Bronchial epithelial cell (primary cell): ENCODE measurements at regions not wholly inside any gene's neighbourhood (a gene's known extent, or its start where the extent isn't known, plus 50 kb on each side); places are given as distances from the start of the nearest gene placed in this dataset.
A peak's percentile ranks its signal among the peaks of the same experiment; 100 is the strongest.
"Not testable (repeated sequence)": the region's sequence is repeated elsewhere in the genome, so short reads cannot be mapped to it uniquely, and the experiment has no call there.

ENCODE experiments used
- DNase-seq: peaks from one replicate; pipeline ENCODE4 v3.0.0-alpha.2; 2010; ENCODE audit warnings: low read depth
- FAIRE-seq: peaks from 2 replicates; lab custom pipeline; 2011; peaks lifted over from hg19 to GRCh38; lab: Jason Lieb, UNC
- H3K27me3 ChIP-seq: 2 replicates; pipeline ENCODE4 v1.5.1; 2011; ENCODE audit warnings: low read length; ENCODE audit not compliant: control insufficient read depth, insufficient read depth
- H3K36me3 ChIP-seq: 2 replicates; pipeline ENCODE4 v1.5.1; 2011; ENCODE audit warnings: low read length; ENCODE audit not compliant: control insufficient read depth, insufficient read depth
- H3K4me3 ChIP-seq: 2 replicates; pipeline ENCODE4 v1.5.1; 2011; ENCODE audit warnings: mild to moderate bottlenecking, low read depth, low read length, control low read depth
- CTCF ChIP-seq: IDR thresholded peaks from 2 replicates; pipeline ENCODE4 v1.5.1; 2011; ENCODE audit warnings: mild to moderate bottlenecking, moderate library complexity, low read length, control low read depth, inconsistent platforms; ENCODE audit not compliant: insufficient read depth, severe bottlenecking

GRCh38 chr3:106848099-106848498 lies 529.1 kb upstream of the CCDC54 start:
- FAIRE-seq (no peak), DNase-seq (no peak)
- no peak overlapping the region for H3K4me3 ChIP-seq
- no peak for TF ChIP-seq CTCF
- no peaks in the 10 kb centered on the region for H3K36me3 ChIP-seq
- no peaks in the 10 kb centered on the region for H3K27me3 ChIP-seq

GRCh38 chr3:106850437-106850836 lies 526.8 kb upstream of the CCDC54 start:
- Histone ChIP-seq H3K4me3 (no peak overlapping the region), H3K36me3 (no peaks in the 10 kb centered on the region), H3K27me3 (no peaks in the 10 kb centered on the region)
- DNase-seq, result no peak
- no peak for FAIRE-seq
- TF ChIP-seq CTCF, result no peak

GRCh38 chr3:106858321-106858720 lies 518.9 kb upstream of the CCDC54 start:
- not testable (repeated sequence) for H3K27me3 ChIP-seq, H3K4me3 ChIP-seq, DNase-seq, FAIRE-seq, H3K36me3 ChIP-seq

- Histone ChIP-seq H3K4me3 (no peak overlapping the region), H3K27me3 (no peaks in the 10 kb centered on the region), H3K36me3 (no peaks in the 10 kb centered on the region)
- TF ChIP-seq CTCF, result no peak
- FAIRE-seq (no peak), DNase-seq (peak; percentile 74)
Observed at GRCh38 chr3:106860182-106860581, 517.1 kb upstream of the CCDC54 start.

GRCh38 chr3:106862067-106862466 lies 515.2 kb upstream of the CCDC54 start:
- FAIRE-seq (no peak), DNase-seq (peak; percentile 13)
- Histone ChIP-seq H3K4me3 (no peak overlapping the region), H3K27me3 (no peaks in the 10 kb centered on the region), H3K36me3 (no peaks in the 10 kb centered on the region)
- TF ChIP-seq CTCF, result no peak

GRCh38 chr3:106877627-106878026 lies 499.6 kb upstream of the CCDC54 start:
- no peaks in the 10 kb centered on the region for H3K27me3 ChIP-seq
- FAIRE-seq, result no peak
- no peak overlapping the region for H3K4me3 ChIP-seq
- TF ChIP-seq CTCF, result no peak
- H3K36me3 ChIP-seq, result no peaks in the 10 kb centered on the region
- no peak for DNase-seq

GRCh38 chr3:106880206-106880605 lies 497.0 kb upstream of the CCDC54 start:
- Histone ChIP-seq H3K27me3 (no peaks in the 10 kb centered on the region), H3K36me3 (no peaks in the 10 kb centered on the region), H3K4me3 (no peak overlapping the region)
- no peak for FAIRE-seq
- no peak for TF ChIP-seq CTCF
- no peak for DNase-seq
